HPDE6-E6E7 (cell line): ENCODE measurements at regions not wholly inside any gene's neighbourhood (a gene's known extent, or its start where the extent isn't known, plus 50 kb on each side); places are given as distances from the start of the nearest gene placed in this dataset.

Experiments
- DNase-seq: peaks from one replicate; pipeline ENCODE4 v3.0.0; 2011; ENCODE audit warnings: missing footprints; ENCODE audit errors: extremely low spot score

DNA sequence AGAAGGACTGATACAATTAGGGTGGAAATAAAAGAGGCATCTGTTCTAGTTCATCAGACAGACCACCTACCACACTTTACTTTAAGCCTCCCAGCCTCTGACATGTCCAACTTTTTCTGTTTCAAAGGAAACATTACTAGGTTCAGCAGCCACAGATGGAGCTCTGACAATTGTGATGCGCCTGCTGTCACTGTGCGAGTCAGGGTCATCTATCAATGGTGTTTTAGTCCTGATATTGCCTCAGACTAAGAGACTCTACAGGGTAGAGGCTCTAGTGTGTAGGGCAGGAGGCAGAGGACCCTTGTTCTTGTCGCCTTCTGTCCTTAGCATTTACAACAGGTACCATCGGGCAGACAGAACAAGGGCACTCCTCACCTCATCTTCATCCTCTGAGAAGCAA, 685.0 kb upstream of the SGCG start:
- DNase-seq = no peak

DNA sequence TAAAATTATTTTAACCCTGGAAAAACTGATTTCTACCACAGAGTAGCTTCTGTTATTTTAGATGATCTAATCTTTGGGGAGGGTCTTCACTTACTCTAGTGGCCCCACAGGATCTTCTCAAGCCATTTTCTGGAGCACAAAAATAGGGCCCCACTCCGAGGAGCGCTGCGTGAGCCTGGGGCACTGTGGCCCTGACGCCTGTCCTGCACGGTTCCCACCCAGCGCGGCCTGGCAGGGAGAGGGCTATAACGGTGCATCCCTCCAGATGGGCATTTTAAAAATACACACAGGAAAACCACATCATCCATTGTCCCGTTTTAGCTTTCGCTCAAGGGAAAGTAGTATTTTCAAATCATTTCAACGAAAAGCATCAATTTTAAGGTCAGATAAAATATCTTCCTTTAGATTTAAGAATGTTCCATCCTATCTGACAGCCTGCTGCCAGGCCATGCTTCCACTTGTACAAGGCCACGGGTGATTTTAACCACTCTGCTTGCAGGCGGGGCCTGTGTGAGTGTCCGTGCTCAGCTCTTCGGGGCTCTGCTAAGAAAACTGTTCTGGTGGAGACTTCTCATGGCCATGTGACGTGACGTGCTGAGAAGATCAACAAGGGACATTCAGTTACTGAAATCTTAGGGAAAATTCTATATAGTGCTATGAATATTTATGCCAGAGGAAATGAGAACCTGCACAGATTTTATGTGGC, 683.8 kb upstream of the SGCG start:
- no peak for DNase-seq

DNA sequence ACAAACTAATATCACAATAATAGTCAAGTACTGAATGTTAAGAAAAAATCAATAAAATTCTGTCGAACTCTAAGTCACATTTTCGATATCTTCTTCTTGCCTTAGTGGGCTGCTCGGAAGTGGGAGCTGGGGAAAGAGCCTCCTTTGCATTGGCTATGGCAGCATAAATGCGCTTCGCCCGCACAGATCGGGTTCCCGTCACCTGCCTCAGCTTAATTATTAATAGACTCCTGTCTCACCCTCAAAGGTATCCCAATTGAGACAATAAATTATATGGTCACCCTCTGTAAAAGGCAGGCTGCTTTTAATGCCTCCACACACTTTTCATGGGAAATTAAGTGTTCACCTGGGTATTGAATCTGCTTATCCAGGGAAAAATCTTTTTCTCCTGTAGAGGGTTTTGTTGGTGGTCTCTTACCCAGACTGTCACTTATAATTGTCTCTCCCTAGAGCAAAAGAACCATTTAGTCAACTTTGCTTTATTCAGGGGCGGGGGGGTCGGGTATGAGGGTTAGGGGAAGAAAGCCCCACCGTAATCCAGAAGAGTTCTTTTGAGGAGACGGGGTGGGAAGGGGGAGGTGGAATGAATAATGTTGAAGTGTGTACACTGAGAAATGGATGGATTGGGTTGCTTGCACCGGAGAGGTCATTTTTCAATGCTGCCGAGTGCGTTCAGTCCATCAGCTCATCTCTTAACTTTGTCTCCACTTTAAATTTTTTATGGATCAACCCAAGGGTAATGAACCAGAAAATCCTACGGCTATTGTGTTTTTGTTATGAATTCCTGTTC, 682.6 kb upstream of the SGCG start:
- DNase-seq = no peak

DNA sequence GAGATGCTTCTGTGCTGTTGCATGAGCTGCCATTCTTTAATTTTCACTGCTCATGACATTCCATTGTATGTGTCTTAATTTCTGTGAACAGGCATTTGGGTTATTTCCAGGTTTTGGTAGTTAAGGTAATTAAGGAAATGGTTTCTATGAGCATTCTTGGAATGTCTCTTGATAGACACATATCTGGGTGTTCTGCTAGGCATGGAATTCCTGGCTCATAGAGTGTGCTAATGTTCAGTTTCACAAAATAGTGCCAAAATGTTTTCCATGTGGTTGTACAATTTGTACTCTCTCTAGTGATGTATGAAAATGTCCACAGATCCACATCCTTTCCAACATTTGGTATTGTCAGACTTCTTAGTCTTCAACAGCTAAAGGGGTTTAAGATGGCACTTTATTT, 680.9 kb upstream of the SGCG start:
- DNase-seq = no peak

DNA sequence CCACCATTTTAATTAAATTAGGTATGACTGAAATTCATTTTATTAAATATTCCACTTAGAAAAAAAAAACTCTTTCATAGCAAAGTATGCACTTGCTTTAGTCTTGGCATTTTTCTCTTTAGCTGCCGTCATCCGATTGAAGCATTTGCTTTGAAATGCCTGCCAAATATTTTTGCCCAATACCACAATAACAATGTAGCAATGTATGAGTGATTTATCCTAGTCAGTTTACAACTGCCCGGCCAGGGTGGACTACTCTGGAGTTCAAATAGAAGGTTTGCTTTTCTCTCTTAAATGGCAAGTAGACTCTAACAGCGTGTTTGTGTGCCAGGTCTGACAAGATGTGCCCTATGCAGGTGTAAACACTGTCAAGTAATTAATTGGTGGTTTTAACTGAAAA, 675.3 kb upstream of the SGCG start:
- DNase-seq = no peak

DNA sequence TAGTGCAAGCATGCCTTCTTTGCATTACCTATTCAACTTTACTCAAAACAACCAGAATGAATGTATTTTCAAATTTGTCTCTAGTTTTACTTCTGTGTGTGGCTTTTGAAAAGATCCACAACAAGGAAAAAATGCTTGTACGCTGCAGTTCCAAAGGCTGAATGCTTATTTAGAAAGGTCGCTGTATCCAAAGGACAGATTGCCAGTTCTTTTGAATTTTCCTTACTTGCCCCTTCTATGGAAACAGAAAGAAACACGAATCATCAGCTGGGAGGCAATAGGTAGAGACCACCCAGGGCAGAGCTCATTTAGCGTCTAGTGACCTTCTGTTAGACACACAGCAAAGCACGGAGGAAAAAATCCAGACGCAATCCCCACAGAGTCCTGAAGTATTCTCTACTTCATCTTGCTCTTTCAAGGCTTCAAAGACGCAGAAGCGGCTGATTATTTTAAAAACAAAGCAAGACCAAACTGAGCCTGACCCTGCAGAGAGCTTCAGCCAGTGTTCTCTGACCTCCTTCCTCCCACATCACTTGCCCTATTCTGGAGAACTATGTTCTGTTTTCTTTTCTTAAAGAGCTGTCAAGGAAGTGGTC, 674.6 kb upstream of the SGCG start:
- DNase-seq = no peak

DNA sequence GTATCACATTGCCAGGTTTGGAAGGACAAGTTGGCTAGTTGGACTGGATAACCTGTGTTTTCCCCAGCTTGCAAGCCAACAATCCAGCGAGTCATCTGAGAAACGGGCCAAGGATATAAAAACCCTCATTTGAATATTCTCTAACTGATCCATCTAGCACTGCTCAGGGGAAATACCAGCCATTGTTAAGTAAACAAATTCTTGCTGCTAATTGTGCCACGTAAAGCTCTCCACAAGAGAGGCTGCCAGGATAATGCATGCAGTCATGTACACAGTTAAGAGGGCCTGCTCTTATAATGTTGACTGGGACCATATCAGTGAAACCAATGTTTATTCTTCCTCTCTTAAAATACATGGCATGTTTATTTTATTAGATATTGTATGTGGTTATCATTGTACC, 663.2 kb upstream of the SGCG start:
- no peak for DNase-seq

DNA sequence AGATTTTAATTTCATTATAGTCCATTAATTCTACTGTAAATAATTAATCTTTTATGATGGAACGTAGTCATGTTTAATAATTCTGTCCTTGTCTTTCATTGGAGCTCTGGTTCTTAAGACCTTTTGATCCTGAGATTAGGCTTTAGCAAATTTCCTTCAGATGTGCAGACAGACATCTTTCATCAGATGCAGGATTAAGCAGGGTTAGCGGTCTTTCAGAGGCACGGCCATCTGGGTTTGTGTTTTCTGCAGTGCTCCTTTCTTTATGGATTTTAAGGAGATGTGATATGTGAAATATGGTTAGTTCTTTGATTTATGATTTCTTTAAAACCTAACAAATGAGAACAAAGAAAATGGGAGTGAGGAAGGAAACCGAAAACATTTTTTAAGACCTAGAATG, 643.9 kb upstream of the SGCG start:
- no peak for DNase-seq

DNA sequence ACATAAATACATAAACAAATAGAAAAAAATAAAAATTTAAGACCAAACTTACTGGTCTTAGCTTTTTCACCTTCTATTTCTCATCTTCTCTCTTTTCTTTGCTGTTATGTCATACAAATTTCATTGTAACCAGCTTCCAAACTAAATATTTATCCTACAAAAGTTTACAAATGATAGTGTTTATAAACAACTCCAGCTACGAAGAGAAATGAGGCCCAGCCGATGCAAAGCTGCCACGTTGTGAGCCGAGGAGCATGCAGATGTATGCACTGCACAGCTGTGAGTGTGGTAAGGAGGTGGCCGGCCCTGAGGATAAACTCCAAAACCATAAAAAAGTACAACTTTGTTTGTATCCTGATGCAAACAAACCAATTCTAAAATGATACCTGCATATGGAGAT, 642.4 kb upstream of the SGCG start:
- no peak for DNase-seq

DNA sequence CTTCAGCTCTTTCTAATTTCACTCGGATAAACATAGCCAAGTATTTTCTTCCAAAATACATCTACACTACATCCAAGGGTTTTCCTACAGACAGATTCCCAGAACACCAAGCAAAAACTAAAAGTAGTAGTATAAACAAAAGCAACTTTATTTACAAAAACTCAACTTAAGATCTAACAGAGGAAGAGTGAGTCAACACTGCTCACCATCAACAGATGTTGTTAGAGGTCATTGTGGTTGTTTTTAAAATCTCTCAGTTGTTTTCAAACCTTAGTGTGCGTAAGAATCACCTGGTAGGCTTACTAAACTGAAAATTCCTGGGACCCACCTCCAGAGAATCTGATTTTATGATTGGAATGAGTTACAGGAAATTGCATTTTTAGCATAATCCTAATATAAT, 631.7 kb upstream of the SGCG start:
- DNase-seq = no peak

DNA sequence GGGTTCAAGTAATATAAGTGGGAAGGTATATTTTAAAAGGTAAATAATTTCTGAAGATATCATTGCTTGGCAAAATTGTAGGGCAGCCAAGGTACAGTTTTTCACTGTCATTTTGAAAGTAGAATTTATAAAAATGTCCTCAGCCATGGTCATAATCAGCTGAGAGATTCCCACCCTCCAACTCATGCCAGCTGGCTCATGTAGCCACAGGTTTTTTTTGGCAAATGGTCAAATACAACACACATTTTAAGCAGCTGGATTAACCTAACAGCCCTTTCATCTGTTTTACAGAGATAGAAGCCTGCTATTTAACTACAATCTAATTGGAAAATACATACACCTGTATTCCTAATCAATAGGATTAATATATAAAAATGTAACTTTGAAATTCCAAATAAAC, 619.2 kb upstream of the SGCG start:
- DNase-seq = no peak

DNA sequence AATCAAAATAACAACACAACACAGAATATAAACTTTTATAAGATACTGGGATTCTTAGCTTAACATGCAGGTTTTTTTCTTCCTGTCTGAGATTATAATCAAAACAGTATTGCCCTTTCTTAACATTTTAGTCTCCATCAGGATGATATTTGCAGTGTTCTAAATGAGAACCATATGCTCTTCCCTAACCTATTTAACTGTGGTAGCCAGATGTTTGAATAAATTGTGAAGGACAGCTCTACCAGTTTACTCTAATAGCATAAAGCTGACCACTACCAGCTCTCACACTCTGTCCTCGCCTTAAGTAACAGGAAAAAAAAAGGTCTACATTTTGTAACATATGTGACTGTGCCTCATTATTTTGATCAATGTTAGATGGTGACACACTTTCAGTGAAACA, 618.7 kb upstream of the SGCG start:
- no peak for DNase-seq

DNA sequence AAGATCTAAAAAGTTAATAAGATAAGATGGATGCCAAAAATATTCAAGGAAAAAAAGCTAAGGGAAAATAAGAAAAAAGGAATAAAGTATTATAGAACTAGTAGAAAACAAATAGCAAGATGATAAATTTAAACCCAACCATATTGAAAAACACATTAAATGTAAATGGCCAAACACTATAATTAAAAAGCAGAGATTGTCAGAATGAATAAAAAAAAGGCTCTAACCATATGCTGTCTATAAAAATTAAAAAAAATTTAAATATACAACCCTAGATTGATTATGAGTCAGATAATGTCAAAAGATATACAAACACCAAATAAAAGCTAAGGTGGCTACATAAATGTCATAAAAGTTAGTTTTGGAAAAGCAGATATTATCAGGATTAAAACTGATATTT, 617.5 kb upstream of the SGCG start:
- DNase-seq = no peak

DNA sequence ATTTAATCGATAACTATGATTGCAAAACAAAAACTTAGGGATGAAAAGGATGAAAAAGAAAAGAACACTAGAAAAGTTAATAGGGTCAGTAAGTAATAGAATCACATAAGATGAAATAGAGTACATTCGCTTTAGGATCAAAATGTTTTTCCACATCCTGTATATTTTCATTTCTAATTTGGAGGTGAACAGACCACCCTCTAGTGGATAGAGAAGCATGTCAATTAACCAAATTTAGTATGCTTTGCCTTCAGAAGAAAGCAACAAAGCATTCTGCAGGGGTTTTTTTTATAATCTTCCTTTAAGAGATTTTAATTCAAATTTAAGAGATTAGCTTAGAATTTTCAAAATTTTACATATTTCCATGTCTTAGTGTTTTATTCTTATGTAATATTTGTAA, 611.0 kb upstream of the SGCG start:
- DNase-seq = no peak

DNA sequence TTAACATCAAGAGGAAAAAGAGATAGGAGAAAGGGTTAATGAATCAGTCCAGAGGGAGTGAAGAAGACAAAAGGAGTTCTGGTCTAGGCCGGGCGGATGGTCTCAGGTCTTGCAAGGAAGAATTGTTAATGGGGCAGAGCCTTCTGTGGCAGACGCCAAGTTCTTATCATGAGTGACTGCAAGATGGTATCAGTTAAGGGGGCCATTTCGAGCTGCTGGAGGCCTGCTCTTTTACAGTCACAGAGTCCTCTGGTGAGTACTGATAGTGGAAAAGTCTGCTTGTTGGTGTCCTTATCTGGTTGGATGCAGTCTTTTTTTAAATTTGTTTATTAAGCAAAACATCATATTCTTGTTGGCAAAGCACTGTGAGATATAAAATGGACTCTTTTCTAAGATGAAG, 590.9 kb upstream of the SGCG start:
- DNase-seq = no peak

DNA sequence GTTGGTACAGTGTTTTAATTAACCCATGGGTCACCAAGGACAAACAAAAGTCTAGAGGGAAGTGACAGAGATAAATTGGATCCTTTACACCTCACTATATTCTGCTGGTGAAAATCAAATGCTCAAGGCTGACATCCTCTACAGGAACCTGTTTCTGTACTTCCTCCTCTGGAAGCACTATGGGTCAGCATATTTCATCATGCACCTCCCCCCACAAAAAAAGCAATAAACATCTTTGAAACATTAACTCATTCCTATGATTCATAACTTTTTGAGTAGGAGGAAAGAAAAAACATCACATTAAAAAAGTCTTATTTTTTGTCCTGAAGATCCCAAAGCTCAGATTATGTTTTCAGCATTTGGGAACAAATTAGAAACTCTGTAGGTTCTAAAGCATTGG, 588.3 kb upstream of the SGCG start:
- no peak for DNase-seq

DNA sequence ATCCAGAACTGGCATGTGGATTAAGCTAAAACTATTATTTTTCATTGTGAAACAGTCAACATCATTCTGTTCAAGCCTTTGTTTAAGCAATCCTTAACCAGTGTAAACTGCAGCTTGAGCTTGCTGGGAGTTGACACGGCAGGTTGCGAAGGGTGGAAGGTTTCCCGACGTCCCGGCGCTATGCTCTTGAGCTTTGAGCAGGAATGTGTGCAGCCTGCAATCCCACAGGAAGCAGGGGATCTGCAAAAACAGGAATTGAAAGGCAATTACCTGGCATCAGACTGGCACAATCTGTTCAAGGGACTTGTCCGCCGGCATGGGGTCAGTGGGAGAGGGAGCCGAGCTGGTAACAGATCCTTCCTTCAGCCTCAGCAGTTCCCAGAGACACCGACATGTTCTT, 586.7 kb upstream of the SGCG start:
- DNase-seq = no peak

DNA sequence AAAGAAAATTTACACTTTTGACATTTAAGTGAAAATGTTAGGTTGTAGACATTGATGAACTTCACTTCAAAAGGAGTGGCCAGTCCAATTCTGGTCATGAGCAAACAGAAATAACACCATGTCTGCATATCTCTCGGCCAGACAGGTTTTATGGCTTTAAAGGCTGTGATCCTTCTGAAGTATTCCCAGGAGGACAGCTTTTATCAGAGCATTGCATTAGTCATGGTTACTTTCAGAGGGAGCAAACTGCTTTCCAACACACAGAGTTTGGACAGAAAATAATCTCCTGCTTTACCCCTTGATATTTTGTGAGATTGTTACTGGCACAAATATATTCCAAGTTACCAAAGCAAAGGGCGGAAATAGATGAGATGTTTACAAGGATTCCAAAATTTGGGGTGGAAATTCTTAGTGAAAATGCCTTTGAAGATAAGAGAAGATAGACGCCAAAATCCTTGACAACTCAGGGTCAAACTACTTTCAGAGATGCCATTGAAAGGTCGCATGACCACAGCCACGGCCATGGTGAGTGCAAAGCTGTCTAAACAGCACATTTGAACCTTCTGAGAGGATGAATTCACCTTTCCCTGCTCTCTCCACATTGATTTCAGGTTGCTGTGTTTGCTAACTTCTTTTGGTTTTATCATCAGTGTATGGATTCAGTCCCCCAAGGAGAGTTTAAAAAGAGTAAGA, 584.5 kb upstream of the SGCG start:
- no peak for DNase-seq

DNA sequence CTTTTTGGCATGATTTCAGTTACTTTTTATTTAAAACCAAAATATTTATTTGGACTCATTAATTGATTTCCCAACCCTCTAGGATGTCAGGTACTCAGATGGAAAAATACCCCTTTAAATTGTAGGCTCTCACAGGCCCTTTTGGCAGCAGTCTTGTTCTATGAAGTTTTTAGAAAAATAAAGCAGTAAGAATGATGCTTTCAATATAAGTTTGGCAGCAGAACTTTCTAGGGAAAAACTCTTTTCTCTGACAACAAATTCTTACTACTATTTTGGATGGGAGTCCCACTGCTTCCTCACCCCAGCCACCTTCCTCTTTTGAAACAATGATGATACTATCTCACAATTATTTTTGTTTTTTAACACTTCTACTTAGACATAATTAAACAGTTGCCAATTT, 581.6 kb upstream of the SGCG start:
- DNase-seq = no peak

DNA sequence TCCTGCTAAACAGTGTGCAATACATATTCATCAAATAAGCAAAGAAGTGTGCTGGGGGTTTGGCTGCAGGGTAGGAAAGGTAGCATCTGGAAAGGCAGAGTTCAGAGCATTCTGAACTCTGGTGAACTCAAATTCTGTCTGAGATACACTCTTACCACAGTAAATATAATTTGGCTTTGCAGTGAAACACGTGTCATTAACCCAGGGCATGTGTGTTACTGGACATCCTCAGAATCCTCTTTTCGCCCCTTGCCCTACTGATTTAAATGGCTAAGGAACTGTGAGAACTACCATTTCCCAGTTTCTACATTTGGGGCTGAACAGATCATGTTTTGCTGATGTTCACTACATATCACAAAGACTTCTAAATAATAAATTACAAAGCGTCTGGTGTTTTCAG, 562.8 kb upstream of the SGCG start:
- DNase-seq = no peak

DNA sequence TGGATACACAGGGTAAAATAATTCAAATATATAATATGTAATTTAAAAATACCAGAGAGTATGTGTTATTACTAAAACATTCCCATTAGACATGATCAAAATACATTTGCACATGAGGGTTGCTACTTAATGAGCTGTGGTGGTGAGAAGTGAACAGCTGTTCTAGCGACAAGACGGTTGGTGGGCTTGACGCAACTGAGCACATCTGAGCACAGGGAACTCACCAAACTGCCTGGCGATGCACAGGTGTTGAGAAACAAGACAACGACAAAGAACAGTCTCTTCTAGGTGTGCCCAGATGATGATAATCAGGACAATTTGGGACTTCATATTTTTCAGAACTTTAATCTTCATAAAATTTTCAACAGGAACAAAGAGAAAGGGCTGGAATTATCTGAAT, 555.1 kb upstream of the SGCG start:
- DNase-seq = no peak

DNA sequence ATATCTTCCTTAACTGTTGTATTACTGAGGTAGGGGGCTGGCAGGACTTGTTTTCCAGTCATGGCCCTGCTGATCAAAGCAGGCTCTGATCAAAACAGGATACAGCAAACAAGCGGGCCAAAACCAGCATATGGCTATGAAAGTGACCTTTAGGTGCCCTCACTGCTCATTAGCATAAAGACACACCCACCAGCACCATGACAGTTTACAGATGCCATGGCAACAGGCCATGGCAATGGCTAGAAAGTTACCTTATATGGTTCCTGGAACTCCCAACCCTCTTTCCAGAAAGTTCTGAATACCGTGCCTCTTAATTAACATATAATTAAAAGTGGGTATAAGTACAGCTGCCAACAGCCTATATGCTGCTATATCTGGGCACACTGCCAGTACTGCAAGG, 551.4 kb upstream of the SGCG start:
- DNase-seq = no peak

DNA sequence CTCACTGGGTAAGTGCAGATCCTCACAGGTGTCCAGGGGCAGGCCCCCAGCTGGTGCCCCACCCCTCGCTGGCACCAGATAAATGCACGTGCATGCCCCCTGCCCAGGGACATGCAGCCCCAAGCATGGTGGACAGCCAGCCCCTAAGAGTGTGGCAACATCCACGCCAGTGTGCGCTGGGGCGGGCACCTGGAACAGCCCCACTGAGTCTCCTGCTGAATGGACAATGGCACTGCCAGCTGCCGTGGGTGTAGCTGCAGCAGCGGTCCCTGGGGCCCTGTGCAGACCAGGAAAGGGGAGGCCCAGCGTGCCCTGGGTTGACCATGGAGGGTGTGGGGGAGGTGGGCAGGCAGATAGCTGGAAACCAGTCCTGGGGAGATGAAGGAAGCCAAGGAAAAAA, 538.7 kb upstream of the SGCG start:
- DNase-seq = no peak
